ENCODE measurements at regions not wholly inside any gene's neighbourhood (a gene's known extent, or its start where the extent isn't known, plus 50 kb on each side); places are given as distances from the start of the nearest gene placed in this dataset.

- TF ChIP-seq EZH2 (IDR thresholded peaks at IDR 0.05; ENCODE audit: insufficient read depth, poor library complexity, severe bottlenecking): no peak
- TF ChIP-seq EZH2phosphoT487 (IDR thresholded peaks at IDR 0.05; ENCODE audit: insufficient read depth, low read depth): no peak
Measured at GRCh38 chr2:64787019-64787365, 133.3 kb upstream of the SERTAD2 start.
